Kidney epithelial cell (primary cell): ENCODE measurements at regions not wholly inside any gene's neighbourhood (a gene's known extent, or its start where the extent isn't known, plus 50 kb on each side); places are given as distances from the start of the nearest gene placed in this dataset.

ENCODE experiments used
- DNase-seq: peaks from one replicate; pipeline ENCODE4 v3.0.0-alpha.2; 2010; ENCODE audit warnings: low read depth
- H3K27me3 ChIP-seq: 2 replicates; pipeline ENCODE4 v1.6.0; 2011; ENCODE audit warnings: low read length; ENCODE audit not compliant: control insufficient read depth, insufficient read depth
- H3K36me3 ChIP-seq: 2 replicates; pipeline ENCODE4 v1.5.1; 2011; ENCODE audit warnings: low read length; ENCODE audit not compliant: control insufficient read depth, insufficient read depth
- H3K4me3 ChIP-seq: 2 replicates; pipeline ENCODE4 v1.5.1; 2011; ENCODE audit warnings: low read depth, mild to moderate bottlenecking, control low read depth, low read length
- TF ChIP-seq, protein P1 (sequence below): IDR thresholded peaks from 2 replicates; pipeline ENCODE4 v1.5.1; 2011; ENCODE audit warnings: mild to moderate bottlenecking, moderate library complexity, low read length, control low read depth, inconsistent platforms; ENCODE audit not compliant: insufficient read depth, poor library complexity, severe bottlenecking

GRCh38 chr6:44543664-44544063, 156.2 kb downstream of the CDC5L start:
- DNase-seq, result no peak
- TF ChIP-seq, protein P1, sequence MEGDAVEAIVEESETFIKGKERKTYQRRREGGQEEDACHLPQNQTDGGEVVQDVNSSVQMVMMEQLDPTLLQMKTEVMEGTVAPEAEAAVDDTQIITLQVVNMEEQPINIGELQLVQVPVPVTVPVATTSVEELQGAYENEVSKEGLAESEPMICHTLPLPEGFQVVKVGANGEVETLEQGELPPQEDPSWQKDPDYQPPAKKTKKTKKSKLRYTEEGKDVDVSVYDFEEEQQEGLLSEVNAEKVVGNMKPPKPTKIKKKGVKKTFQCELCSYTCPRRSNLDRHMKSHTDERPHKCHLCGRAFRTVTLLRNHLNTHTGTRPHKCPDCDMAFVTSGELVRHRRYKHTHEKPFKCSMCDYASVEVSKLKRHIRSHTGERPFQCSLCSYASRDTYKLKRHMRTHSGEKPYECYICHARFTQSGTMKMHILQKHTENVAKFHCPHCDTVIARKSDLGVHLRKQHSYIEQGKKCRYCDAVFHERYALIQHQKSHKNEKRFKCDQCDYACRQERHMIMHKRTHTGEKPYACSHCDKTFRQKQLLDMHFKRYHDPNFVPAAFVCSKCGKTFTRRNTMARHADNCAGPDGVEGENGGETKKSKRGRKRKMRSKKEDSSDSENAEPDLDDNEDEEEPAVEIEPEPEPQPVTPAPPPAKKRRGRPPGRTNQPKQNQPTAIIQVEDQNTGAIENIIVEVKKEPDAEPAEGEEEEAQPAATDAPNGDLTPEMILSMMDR, result no peak
- H3K36me3 ChIP-seq, result no peaks in the 10 kb centered on the region
- no peaks in the 10 kb centered on the region for H3K27me3 ChIP-seq
- no peak overlapping the region for H3K4me3 ChIP-seq

DNA sequence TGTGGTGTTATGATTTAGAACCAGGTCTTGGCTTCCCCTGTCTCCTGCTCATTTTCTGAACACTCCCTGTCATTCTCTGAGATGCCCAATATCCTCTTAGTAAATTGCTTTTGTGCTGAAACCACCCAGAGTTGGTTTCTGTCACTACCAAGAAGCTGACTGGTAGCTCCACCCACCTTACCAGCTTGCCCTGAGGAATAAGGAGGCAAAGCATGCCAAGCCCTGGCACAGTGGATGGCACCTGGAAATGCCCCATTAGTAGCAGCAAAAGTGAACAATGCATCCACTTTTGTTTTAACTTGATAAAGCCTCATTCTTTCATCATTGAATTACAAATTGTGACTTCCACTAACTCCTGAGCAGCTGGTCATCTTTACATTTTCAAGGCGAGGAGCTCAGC, 157.7 kb downstream of the CDC5L start:
- H3K4me3 ChIP-seq, result no peak overlapping the region
- no peaks in the 10 kb centered on the region for H3K36me3 ChIP-seq
- TF ChIP-seq, protein P1, result no peak
- H3K27me3 ChIP-seq, result peaks cover 2% of the 10 kb centered on the region
- DNase-seq, result no peak

GRCh38 chr6:44548319-44548718, 160.8 kb downstream of the CDC5L start:
- TF ChIP-seq, protein P1, result no peak
- H3K4me3 ChIP-seq, result no peak overlapping the region
- DNase-seq, result no peak
- no peaks in the 10 kb centered on the region for H3K36me3 ChIP-seq
- peaks cover 4% of the 10 kb centered on the region for H3K27me3 ChIP-seq

DNA sequence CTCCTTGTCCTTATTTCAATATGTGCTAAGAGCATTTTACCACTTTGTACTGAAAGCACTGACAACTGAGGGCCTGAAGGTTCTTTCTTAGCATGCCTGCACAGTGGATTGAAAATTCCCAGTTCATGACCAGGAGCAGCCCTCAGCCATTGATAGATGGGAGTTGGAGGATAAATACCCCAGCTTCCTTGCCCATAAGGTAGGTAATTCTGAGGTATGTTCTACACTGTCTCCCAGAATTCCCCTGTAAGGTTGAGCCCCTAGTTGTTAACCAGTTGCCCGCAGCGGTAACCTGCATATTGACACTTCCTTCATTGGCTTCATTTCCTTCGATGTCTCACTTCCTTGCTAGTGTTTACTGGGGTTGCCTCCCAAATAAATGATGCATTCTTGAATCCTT, 162.0 kb downstream of the CDC5L start:
- TF ChIP-seq, protein P1, result no peak

DNA sequence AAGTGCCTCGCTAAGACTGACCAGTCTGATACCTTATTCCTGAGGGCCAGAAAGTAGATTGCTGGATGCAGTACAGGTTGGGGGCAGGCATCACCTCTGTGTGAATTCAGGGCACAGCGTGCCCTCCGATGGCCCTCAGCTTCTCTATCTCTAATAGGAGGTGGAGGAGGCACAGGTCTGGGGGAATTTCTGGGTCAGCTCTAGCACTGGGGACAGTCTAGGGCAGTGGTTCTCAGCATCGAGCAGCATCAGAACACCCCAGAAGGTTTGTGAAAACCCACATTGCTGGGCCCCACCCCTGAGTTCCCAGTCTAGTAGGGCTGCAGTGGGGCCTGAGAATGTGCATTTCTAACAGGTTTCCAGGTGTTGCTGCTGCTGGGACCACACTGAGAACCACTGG, 166.7 kb downstream of the CDC5L start:
- H3K27me3 ChIP-seq, result peaks cover 14% of the 10 kb centered on the region
- TF ChIP-seq, protein P1, result no peak
- no peak for DNase-seq

More for the DNA sequence above, 162.0 kb downstream of the CDC5L start:
- Histone ChIP-seq H3K36me3 (no peaks in the 10 kb centered on the region), H3K4me3 (no peak overlapping the region), H3K27me3 (peaks cover 4% of the 10 kb centered on the region)
- DNase-seq, result no peak

GRCh38 chr6:44554861-44555260, 167.4 kb downstream of the CDC5L start:
- Histone ChIP-seq H3K4me3 (no peak overlapping the region), H3K27me3 (peaks cover 14% of the 10 kb centered on the region), H3K36me3 (no peaks in the 10 kb centered on the region)
- TF ChIP-seq, protein P1, result no peak
- no peak for DNase-seq

More for the DNA sequence above, 166.7 kb downstream of the CDC5L start:
- Histone ChIP-seq H3K36me3 (no peaks in the 10 kb centered on the region), H3K4me3 (no peak overlapping the region)
